HEK293 (cell line): ENCODE measurements at regions not wholly inside any gene's neighbourhood (a gene's known extent, or its start where the extent isn't known, plus 50 kb on each side); places are given as distances from the start of the nearest gene placed in this dataset.
A peak's percentile ranks its signal among the peaks of the same experiment; 100 is the strongest.

Experiments used
- CTCF ChIA-PET: fragments of 350-600 bp; formaldehyde crosslinking; extraction: SDS; loops from one replicate; lab custom pipeline; 2021; ENCODE audit warnings: antibody characterized with exemption; lab: Yijun Ruan, JAX
- POLR2A ChIA-PET: fragments of 300-600 bp; formaldehyde crosslinking; extraction: SDS; loops from one replicate; lab custom pipeline; 2020; ENCODE audit warnings: antibody characterized with exemption, inconsistent platforms; lab: Yijun Ruan, JAX
- H3K27ac ChIP-seq: fragments of 200-500 bp; sonication (Bioruptor generic); 2 replicates; pipeline ENCODE4 v1.5.1; 2014; ENCODE audit warnings: low read depth, low read length, control low read depth, inconsistent platforms; ENCODE audit errors: extremely low read depth
- H3K36me3 ChIP-seq, 2 experiments: fragments of 200-500 bp in 1 of 2; sonication (Bioruptor generic) in 1 of 2; 1 replicate in 1 of 2; 2 replicates in 1 of 2; pipeline ENCODE4 v1.5.1; 2014 to 2017; ENCODE audit warnings: inconsistent platforms in 2 of 2, low read length in 2 of 2; ENCODE audit not compliant: control insufficient read depth in 2 of 2, insufficient read depth in 1 of 2
- H3K4me1 ChIP-seq: fragments of 200-500 bp; sonication (Bioruptor generic); 2 replicates; pipeline ENCODE4 v1.5.1; 2014; ENCODE audit warnings: mild to moderate bottlenecking, low read length, inconsistent platforms; ENCODE audit not compliant: control insufficient read depth, insufficient read depth
- H3K4me3 ChIP-seq: 2 replicates; pipeline ENCODE4 v1.5.1; 2011; ENCODE audit warnings: low read depth, mild to moderate bottlenecking, control low read depth, low read length, moderate library complexity
- H3K9me3 ChIP-seq: fragments of 200-500 bp; sonication (Bioruptor generic); 2 replicates; pipeline ENCODE4 v1.5.1; 2014; ENCODE audit warnings: low read depth, low read length, inconsistent platforms; ENCODE audit not compliant: control insufficient read depth, insufficient read depth
- FEZF1 ChIP-seq: fragments of 450-650 bp; formaldehyde crosslinking; IDR thresholded peaks from 2 replicates; pipeline ENCODE4 v1.5.1; 2016; ENCODE audit warnings: missing biosample characterization, missing genetic modification characterization
- KLF16 ChIP-seq: fragments of 450-650 bp; formaldehyde crosslinking; IDR thresholded peaks from 2 replicates; pipeline ENCODE4 v1.5.1; 2017; ENCODE audit warnings: missing biosample characterization, missing genetic modification characterization
- KLF9 ChIP-seq: fragments of 450-650 bp; formaldehyde crosslinking; IDR thresholded peaks from 2 replicates; pipeline ENCODE4 v1.5.1; 2016; ENCODE audit warnings: missing biosample characterization, missing genetic modification characterization, low read depth
- YY2 ChIP-seq: fragments of 450-650 bp; formaldehyde crosslinking; IDR thresholded peaks from 2 replicates; pipeline ENCODE4 v1.5.1; 2016; ENCODE audit warnings: missing biosample characterization, missing genetic modification characterization
- ZBTB48 ChIP-seq: fragments of 450-650 bp; formaldehyde crosslinking; IDR thresholded peaks from 2 replicates; pipeline ENCODE4 v1.5.1; 2016; ENCODE audit warnings: missing biosample characterization, missing genetic modification characterization
- ZBTB7A ChIP-seq: fragments of 450-650 bp; formaldehyde crosslinking; IDR thresholded peaks from 2 replicates; pipeline ENCODE4 v1.5.1; 2016; ENCODE audit warnings: low read depth, missing biosample characterization, missing genetic modification characterization
- ZNF157 ChIP-seq: fragments of 450-650 bp; formaldehyde crosslinking; IDR thresholded peaks from 2 replicates; pipeline ENCODE4 v1.5.1; 2016; ENCODE audit warnings: missing biosample characterization, missing genetic modification characterization
- ZNF239 ChIP-seq: fragments of 450-650 bp; formaldehyde crosslinking; IDR thresholded peaks from 2 replicates; pipeline ENCODE4 v1.5.1; 2016; ENCODE audit warnings: missing biosample characterization, missing genetic modification characterization
- ZNF24 ChIP-seq: fragments of 450-650 bp; formaldehyde crosslinking; IDR thresholded peaks from 2 replicates; pipeline ENCODE4 v1.5.1; 2016; ENCODE audit warnings: missing biosample characterization, missing genetic modification characterization
- ZNF426 ChIP-seq: fragments of 450-650 bp; formaldehyde crosslinking; IDR thresholded peaks from 2 replicates; pipeline ENCODE4 v1.5.1; 2017; ENCODE audit warnings: missing biosample characterization, missing genetic modification characterization, mild to moderate bottlenecking, inconsistent platforms, moderate library complexity
- ZNF560 ChIP-seq: fragments of 450-650 bp; formaldehyde crosslinking; IDR thresholded peaks from 2 replicates; pipeline ENCODE4 v1.5.1; 2017; ENCODE audit warnings: missing biosample characterization, missing genetic modification characterization, borderline replicate concordance
- ZNF76 ChIP-seq: fragments of 450-650 bp; formaldehyde crosslinking; IDR thresholded peaks from 2 replicates; pipeline ENCODE4; 2016; ENCODE audit warnings: low read depth, missing biosample characterization, missing genetic modification characterization, borderline replicate concordance
- ZSCAN5A ChIP-seq: fragments of 450-650 bp; formaldehyde crosslinking; IDR thresholded peaks from 2 replicates; pipeline ENCODE4 v1.5.1; 2016; ENCODE audit warnings: missing biosample characterization, missing genetic modification characterization
- TF ChIP-seq, protein P1 (sequence below): fragments of 450-650 bp; formaldehyde crosslinking; IDR thresholded peaks from 2 replicates; pipeline ENCODE4 v1.5.1; 2016; ENCODE audit warnings: missing biosample characterization, missing genetic modification characterization, low read depth
- TF ChIP-seq, protein P2 (sequence below): fragments of 450-650 bp; formaldehyde crosslinking; IDR thresholded peaks from 2 replicates; pipeline ENCODE4 v1.5.1; 2016; ENCODE audit warnings: missing biosample characterization, missing genetic modification characterization
- TF ChIP-seq, protein P3 (sequence below): fragments of 450-650 bp; formaldehyde crosslinking; IDR thresholded peaks from 2 replicates; pipeline ENCODE4 v1.5.1; 2016; ENCODE audit warnings: missing biosample characterization, missing genetic modification characterization, borderline replicate concordance

DNA sequence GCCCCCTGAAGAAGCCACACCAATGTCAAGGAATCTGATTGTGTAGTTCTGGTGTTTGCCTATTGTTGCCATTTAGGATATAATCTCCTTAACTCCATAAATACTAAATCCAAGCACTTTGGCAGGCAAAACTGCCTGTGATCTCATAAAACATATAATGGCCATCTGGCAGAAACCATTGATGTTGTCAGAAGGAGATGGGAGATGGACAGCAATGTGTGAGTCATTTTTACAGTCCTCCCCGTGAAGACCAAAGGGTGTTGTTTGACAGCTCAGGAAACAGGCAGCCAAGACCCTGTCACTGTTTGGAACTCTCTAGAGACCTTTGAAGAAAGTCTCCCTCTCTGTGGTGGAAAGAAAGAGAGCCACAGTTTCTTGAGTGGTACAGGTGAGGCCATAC is 454.1 kb downstream of the HS3ST3B1 start:
- H3K27ac ChIP-seq = no peak overlapping the region

DNA sequence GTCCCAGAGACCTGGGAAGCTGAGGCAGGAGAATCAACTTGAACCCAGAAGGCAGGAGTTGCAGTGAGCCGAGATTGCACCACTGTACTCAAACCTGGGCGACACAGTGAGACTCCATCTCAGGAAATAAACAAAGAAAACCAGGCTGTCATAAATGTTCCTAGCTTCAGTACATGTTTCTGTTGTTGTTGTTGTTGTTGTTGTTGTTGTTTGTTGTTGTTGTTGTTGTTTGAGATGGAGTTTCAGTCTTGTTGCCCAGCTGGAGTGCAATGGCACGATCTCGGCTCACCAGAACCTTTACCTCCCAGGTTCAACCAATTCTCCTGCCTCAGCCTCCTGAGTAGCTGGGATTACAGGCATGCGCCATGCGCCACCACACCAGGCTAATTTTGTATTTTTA is 452.5 kb downstream of the HS3ST3B1 start:
- H3K36me3 ChIP-seq = no peaks in the 10 kb centered on the region
- H3K4me1 ChIP-seq = no peaks in the 10 kb centered on the region
- H3K4me3 ChIP-seq = no peak overlapping the region
- ChIA-PET CTCF (interaction anchor here (0.7 kb wide), 1 partner anchor 15 kb away, joined by 3 read pairs; no protein-coding TSS in a partner anchor), POLR2A (no interaction called here)
- no peaks in the 10 kb centered on the region for H3K9me3 ChIP-seq
- TF ChIP-seq, protein P1, sequence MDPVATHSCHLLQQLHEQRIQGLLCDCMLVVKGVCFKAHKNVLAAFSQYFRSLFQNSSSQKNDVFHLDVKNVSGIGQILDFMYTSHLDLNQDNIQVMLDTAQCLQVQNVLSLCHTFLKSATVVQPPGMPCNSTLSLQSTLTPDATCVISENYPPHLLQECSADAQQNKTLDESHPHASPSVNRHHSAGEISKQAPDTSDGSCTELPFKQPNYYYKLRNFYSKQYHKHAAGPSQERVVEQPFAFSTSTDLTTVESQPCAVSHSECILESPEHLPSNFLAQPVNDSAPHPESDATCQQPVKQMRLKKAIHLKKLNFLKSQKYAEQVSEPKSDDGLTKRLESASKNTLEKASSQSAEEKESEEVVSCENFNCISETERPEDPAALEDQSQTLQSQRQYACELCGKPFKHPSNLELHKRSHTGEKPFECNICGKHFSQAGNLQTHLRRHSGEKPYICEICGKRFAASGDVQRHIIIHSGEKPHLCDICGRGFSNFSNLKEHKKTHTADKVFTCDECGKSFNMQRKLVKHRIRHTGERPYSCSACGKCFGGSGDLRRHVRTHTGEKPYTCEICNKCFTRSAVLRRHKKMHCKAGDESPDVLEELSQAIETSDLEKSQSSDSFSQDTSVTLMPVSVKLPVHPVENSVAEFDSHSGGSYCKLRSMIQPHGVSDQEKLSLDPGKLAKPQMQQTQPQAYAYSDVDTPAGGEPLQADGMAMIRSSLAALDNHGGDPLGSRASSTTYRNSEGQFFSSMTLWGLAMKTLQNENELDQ (tag by site-specific recombination) = no peak
- H3K27ac ChIP-seq = no peak overlapping the region

More for the DNA sequence above, 454.1 kb downstream of the HS3ST3B1 start:
- TF ChIP-seq FEZF1 (tag by site-specific recombination) = peak; percentile 32; the same call in 1 of the 2 replicates
- TF ChIP-seq, protein P2, sequence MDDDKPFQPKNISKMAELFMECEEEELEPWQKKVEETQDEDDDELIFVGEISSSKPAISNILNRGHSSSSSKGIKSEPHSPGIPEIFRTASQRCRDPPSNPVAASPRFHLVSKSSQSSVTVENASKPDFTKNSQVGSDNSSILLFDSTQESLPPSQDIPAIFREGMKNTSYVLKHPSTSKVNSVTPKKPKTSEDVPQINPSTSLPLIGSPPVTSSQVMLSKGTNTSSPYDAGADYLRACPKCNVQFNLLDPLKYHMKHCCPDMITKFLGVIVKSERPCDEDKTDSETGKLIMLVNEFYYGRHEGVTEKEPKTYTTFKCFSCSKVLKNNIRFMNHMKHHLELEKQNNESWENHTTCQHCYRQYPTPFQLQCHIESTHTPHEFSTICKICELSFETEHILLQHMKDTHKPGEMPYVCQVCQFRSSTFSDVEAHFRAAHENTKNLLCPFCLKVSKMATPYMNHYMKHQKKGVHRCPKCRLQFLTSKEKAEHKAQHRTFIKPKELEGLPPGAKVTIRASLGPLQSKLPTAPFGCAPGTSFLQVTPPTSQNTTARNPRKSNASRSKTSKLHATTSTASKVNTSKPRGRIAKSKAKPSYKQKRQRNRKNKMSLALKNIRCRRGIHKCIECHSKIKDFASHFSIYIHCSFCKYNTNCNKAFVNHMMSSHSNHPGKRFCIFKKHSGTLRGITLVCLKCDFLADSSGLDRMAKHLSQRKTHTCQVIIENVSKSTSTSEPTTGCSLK = no peak
- TF ChIP-seq ZNF560 = no peak
- no peaks in the 10 kb centered on the region for H3K36me3 ChIP-seq
- H3K4me1 ChIP-seq = no peaks in the 10 kb centered on the region
- H3K4me3 ChIP-seq = no peak overlapping the region
- no peaks in the 10 kb centered on the region for H3K9me3 ChIP-seq
- POLR2A ChIA-PET = no interaction called here
- CTCF ChIA-PET = no interaction called here

DNA sequence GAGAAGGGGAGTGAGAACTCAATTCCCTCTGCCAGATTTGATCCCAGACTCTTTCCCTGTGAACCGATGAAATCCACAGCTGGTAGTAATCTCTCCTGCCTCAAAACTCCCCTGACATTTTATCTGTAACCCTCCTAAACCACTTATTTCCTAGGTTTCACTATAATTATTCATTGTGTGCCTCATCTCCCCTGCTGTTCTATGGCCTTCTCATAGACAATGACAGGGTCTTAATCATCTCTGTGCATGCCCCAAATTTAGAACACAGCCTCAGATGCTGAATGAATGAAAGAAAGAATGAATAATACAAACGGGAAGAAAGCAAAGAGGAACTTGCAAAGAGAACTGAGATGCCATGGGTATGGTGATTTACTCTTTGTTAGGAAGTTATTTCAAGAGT is 451.1 kb downstream of the HS3ST3B1 start:
- H3K27ac ChIP-seq = no peak overlapping the region
- TF ChIP-seq KLF9 (tag by site-specific recombination) (no peak), ZNF157 (tag by site-specific recombination) (no peak), ZNF239 (no peak), ZBTB7A (tag by site-specific recombination) (no peak), ZBTB48 (tag by site-specific recombination) (no peak), ZNF76 (tag by site-specific recombination) (no peak), ZNF426 (no peak), KLF16 (tag by site-specific recombination) (no peak), ZNF24 (tag by site-specific recombination) (no peak), YY2 (no peak), ZSCAN5A (tag by site-specific recombination) (no peak)
- TF ChIP-seq, protein P3, sequence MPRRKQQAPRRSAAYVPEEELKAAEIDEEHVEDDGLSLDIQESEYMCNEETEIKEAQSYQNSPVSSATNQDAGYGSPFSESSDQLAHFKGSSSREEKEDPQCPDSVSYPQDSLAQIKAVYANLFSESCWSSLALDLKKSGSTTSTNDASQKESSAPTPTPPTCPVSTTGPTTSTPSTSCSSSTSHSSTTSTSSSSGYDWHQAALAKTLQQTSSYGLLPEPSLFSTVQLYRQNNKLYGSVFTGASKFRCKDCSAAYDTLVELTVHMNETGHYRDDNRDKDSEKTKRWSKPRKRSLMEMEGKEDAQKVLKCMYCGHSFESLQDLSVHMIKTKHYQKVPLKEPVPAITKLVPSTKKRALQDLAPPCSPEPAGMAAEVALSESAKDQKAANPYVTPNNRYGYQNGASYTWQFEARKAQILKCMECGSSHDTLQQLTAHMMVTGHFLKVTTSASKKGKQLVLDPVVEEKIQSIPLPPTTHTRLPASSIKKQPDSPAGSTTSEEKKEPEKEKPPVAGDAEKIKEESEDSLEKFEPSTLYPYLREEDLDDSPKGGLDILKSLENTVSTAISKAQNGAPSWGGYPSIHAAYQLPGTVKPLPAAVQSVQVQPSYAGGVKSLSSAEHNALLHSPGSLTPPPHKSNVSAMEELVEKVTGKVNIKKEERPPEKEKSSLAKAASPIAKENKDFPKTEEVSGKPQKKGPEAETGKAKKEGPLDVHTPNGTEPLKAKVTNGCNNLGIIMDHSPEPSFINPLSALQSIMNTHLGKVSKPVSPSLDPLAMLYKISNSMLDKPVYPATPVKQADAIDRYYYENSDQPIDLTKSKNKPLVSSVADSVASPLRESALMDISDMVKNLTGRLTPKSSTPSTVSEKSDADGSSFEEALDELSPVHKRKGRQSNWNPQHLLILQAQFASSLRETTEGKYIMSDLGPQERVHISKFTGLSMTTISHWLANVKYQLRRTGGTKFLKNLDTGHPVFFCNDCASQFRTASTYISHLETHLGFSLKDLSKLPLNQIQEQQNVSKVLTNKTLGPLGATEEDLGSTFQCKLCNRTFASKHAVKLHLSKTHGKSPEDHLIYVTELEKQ (tag by site-specific recombination) = no peak
- ChIA-PET POLR2A (interaction anchor here (0.6 kb wide), 1 partner anchor 451 kb away, joined by 4 read pairs; the partner anchor contains the start of gene HS3ST3B1), CTCF (no interaction called here)
- H3K9me3 ChIP-seq = no peaks in the 10 kb centered on the region
- H3K4me3 ChIP-seq = no peak overlapping the region
- no peaks in the 10 kb centered on the region for H3K36me3 ChIP-seq
- H3K4me1 ChIP-seq = no peaks in the 10 kb centered on the region
